Aorta (tissue), 5 donors: ENCODE measurements at regions not wholly inside any gene's neighbourhood (a gene's known extent, or its start where the extent isn't known, plus 50 kb on each side); places are given as distances from the start of the nearest gene placed in this dataset.

Experiments used
- ATAC-seq: fragments of 200-7000 bp; cut with Tn5 transposase; one replicate; pipeline ENCODE4 v1.9.1; 2022; ENCODE audit warnings: moderate library complexity; ENCODE audit not compliant: low FRiP score
- DNase-seq, 2 donors: peaks; one replicate each; pipeline ENCODE4 v3.0.0-alpha.2; 2020
- H3K27ac ChIP-seq, 2 donors: one replicate each; pipeline ENCODE4 v1.5.1; 2013; ENCODE audit warnings: low read length in 2 of 2, mild to moderate bottlenecking in 2 of 2, moderate library complexity in 2 of 2, control low read depth in 1 of 2, inconsistent platforms in 1 of 2, low read depth in 1 of 2
- H3K27me3 ChIP-seq, 2 donors: one replicate each; pipeline ENCODE4 v1.6.1; 2013; ENCODE audit warnings: control low read depth in 1 of 2, low read length in 1 of 2, mild to moderate bottlenecking in 1 of 2, moderate library complexity in 1 of 2; ENCODE audit not compliant: insufficient read depth in 2 of 2, control insufficient read depth in 1 of 2
- H3K36me3 ChIP-seq, 2 donors: one replicate each; pipeline ENCODE4 v1.6.1; 2013; ENCODE audit warnings: control low read depth in 1 of 2, low read length in 1 of 2, mild to moderate bottlenecking in 1 of 2; ENCODE audit not compliant: insufficient read depth in 2 of 2, control insufficient read depth in 1 of 2
- H3K4me1 ChIP-seq, 2 donors: one replicate each; pipeline ENCODE4 v1.6.1; 2013; ENCODE audit warnings: low read length in 2 of 2, control low read depth in 1 of 2, mild to moderate bottlenecking in 1 of 2, moderate library complexity in 1 of 2; ENCODE audit not compliant: insufficient read depth in 2 of 2, control insufficient read depth in 1 of 2
- H3K4me3 ChIP-seq, 2 donors: one replicate each; pipeline ENCODE4 v1.5.1; 2013; ENCODE audit warnings: low read length in 2 of 2, control low read depth in 1 of 2, mild to moderate bottlenecking in 1 of 2
- H3K9me3 ChIP-seq: one replicate; pipeline ENCODE4 v1.6.1; 2013; ENCODE audit warnings: mild to moderate bottlenecking, low read length; ENCODE audit not compliant: control insufficient read depth
- WGBS, 2 donors: extraction: QIAGEN DNeasy Blood & Tissue Kit; methylation state at CpG; one replicate each; pipeline ENCODE4 v1.1.7; 2013; 5-methylcytosine and 5-hydroxymethylcytosine counted together
- intact Hi-C, 2 donors: fragments of 100-400 bp; cut with DNase I; formaldehyde crosslinking; loops; one replicate each; pipeline versions ENCODE4 v1.14.2 to v1.15.0; 2022
- donor health status: healthy with polysubstance abuse.
- donor health status: Bipolar disorder and iron deficiency.
- donor health status: DM: no; HTN: no; CAD: no.
- donor health status: DM: no; HTN: no; CAD: no.
- donor health status: DM: yes; HTN: yes; CAD: no.

- Histone ChIP-seq H3K27ac (no peak overlapping the region), H3K4me1 (no peaks in the 10 kb centered on the region), H3K36me3 (no peaks in the 10 kb centered on the region), H3K4me3 (no peak overlapping the region), H3K27me3 (no peaks in the 10 kb centered on the region), H3K9me3 (no peaks in the 10 kb centered on the region)
- ATAC-seq (no peak), DNase-seq (no peak)
- 2 to 3% methylated on average over 2 of the region's 2 CpGs for WGBS, 2 donors
- intact Hi-C loops = no loop called here
Observed at GRCh38 chr1:80646053-80646452, 1154.7 kb upstream of the ADGRL2 start.

- Histone ChIP-seq H3K9me3 (no peaks in the 10 kb centered on the region), H3K36me3 (no peaks in the 10 kb centered on the region), H3K27ac (no peak overlapping the region), H3K4me3 (no peak overlapping the region), H3K27me3 (no peaks in the 10 kb centered on the region), H3K4me1 (no peaks in the 10 kb centered on the region)
- ATAC-seq = no peak
- DNase-seq = no peak
- intact Hi-C loops = no loop called here
Observed at GRCh38 chr1:80645621-80646020, 1155.1 kb upstream of the ADGRL2 start.

GRCh38 chr1:80640978-80641377, 1159.8 kb upstream of the ADGRL2 start:
- WGBS, 2 donors = 83 to 84% methylated on average over 3 of the region's 3 CpGs

GRCh38 chr1:80639777-80640533, 1160.8 kb upstream of the ADGRL2 start:
- no peak for DNase-seq
- Histone ChIP-seq H3K27me3 (no peaks in the 10 kb centered on the region), H3K36me3 (no peaks in the 10 kb centered on the region), H3K4me3 (no peak overlapping the region), H3K9me3 (no peaks in the 10 kb centered on the region), H3K4me1 (no peaks in the 10 kb centered on the region), H3K27ac (no peak overlapping the region)
- ATAC-seq = no peak
- WGBS, 2 donors = 52 to 56% methylated on average over 2 of the region's 2 CpGs
- intact Hi-C loops = no loop called here

More at GRCh38 chr1:80640978-80641377, 1159.8 kb upstream of the ADGRL2 start:
- H3K4me3 ChIP-seq = no peak overlapping the region
- intact Hi-C loops = no loop called here
- no peak for DNase-seq
- H3K27me3 ChIP-seq = no peaks in the 10 kb centered on the region
- H3K36me3 ChIP-seq = no peaks in the 10 kb centered on the region
- no peak for ATAC-seq
- no peaks in the 10 kb centered on the region for H3K9me3 ChIP-seq
- H3K4me1 ChIP-seq = no peaks in the 10 kb centered on the region
- no peak overlapping the region for H3K27ac ChIP-seq

GRCh38 chr1:80633947-80634706, 1166.6 kb upstream of the ADGRL2 start:
- Histone ChIP-seq H3K27me3 (no peaks in the 10 kb centered on the region), H3K4me1 (no peaks in the 10 kb centered on the region), H3K36me3 (no peaks in the 10 kb centered on the region), H3K27ac (no peak overlapping the region), H3K4me3 (no peak overlapping the region), H3K9me3 (no peaks in the 10 kb centered on the region)
- no peak for ATAC-seq
- DNase-seq = no peak
- intact Hi-C loops = no loop called here
- WGBS, 2 donors = 78 to 84% methylated on average over 10 of the region's 10 CpGs

- intact Hi-C loops = no loop called here
- Histone ChIP-seq H3K9me3 (no peaks in the 10 kb centered on the region), H3K4me3 (no peak overlapping the region), H3K27ac (no peak overlapping the region), H3K27me3 (no peaks in the 10 kb centered on the region), H3K36me3 (no peaks in the 10 kb centered on the region), H3K4me1 (no peaks in the 10 kb centered on the region)
- ATAC-seq = no peak
- DNase-seq = no peak
- 88 to 91% methylated on average over 10 of the region's 10 CpGs for WGBS, 2 donors
Observed at GRCh38 chr1:80632284-80632683, 1168.5 kb upstream of the ADGRL2 start.

- Histone ChIP-seq H3K27me3 (no peaks in the 10 kb centered on the region), H3K4me1 (no peaks in the 10 kb centered on the region), H3K4me3 (no peak overlapping the region), H3K9me3 (no peaks in the 10 kb centered on the region), H3K27ac (no peak overlapping the region), H3K36me3 (no peaks in the 10 kb centered on the region)
- DNase-seq (no peak), ATAC-seq (no peak)
- 94 to 98% methylated on average over 3 of the region's 3 CpGs for WGBS, 2 donors
- intact Hi-C loops = no loop called here
Observed at GRCh38 chr1:80629304-80629837, 1171.4 kb upstream of the ADGRL2 start.

GRCh38 chr1:80624682-80625081, 1176.1 kb upstream of the ADGRL2 start:
- WGBS, 2 donors = 69 to 71% methylated on average over 4 of the region's 4 CpGs
- Histone ChIP-seq H3K27me3 (no peaks in the 10 kb centered on the region), H3K4me3 (no peak overlapping the region), H3K36me3 (no peaks in the 10 kb centered on the region), H3K4me1 (no peaks in the 10 kb centered on the region), H3K27ac (no peak overlapping the region), H3K9me3 (no peaks in the 10 kb centered on the region)
- intact Hi-C loops = no loop called here
- DNase-seq (no peak), ATAC-seq (no peak)

- intact Hi-C loops = no loop called here
- DNase-seq (no peak), ATAC-seq (no peak)
- no peaks in the 10 kb centered on the region for H3K9me3 ChIP-seq
- H3K4me1 ChIP-seq = no peaks in the 10 kb centered on the region
- H3K4me3 ChIP-seq = no peak overlapping the region
- no peak overlapping the region for H3K27ac ChIP-seq
- no peaks in the 10 kb centered on the region for H3K27me3 ChIP-seq
- H3K36me3 ChIP-seq = no peaks in the 10 kb centered on the region
Observed at GRCh38 chr1:80607064-80607463, 1193.7 kb upstream of the ADGRL2 start.
